Fibroblast of lung (primary cell): ENCODE measurements at regions not wholly inside any gene's neighbourhood (a gene's known extent, or its start where the extent isn't known, plus 50 kb on each side); places are given as distances from the start of the nearest gene placed in this dataset.

Source experiments
- DNase-seq, 2 donors: peaks; one replicate each; pipeline versions ENCODE4 v3.0.0 to v3.0.0-alpha.2; 2010; ENCODE audit warnings: low read depth in 2 of 2
- H2AFZ ChIP-seq: 2 replicates; pipeline ENCODE4 v1.5.1; 2012; ENCODE audit warnings: low read length, control low read depth, inconsistent platforms
- H3K27ac ChIP-seq: 2 replicates; pipeline ENCODE4 v1.5.1; 2011; ENCODE audit warnings: low read length, control low read depth; ENCODE audit not compliant: insufficient read depth
- H3K27me3 ChIP-seq: 2 replicates; pipeline ENCODE4 v1.5.1; 2011; ENCODE audit warnings: mild to moderate bottlenecking, low read length; ENCODE audit not compliant: control insufficient read depth, insufficient read depth
- H3K36me3 ChIP-seq: 2 replicates; pipeline ENCODE4 v1.5.1; 2011; ENCODE audit warnings: low read length; ENCODE audit not compliant: control insufficient read depth, insufficient read depth
- H3K4me1 ChIP-seq: 2 replicates; pipeline ENCODE4 v1.5.1; 2011; ENCODE audit warnings: low read length; ENCODE audit not compliant: control insufficient read depth, insufficient read depth; ENCODE audit errors: extremely low read depth
- H3K4me2 ChIP-seq: 2 replicates; pipeline ENCODE4 v1.5.1; 2011; ENCODE audit warnings: low read length, control low read depth; ENCODE audit not compliant: insufficient read depth; ENCODE audit errors: extremely low read depth
- H3K4me3 ChIP-seq, 4 experiments: fragments of 200-600 bp in 1 of 4; sonication (generic) in 1 of 4; replicated peaks in 1 of 4; 2 replicates each; pipeline ENCODE4 v1.5.1; 2011 to 2016; ENCODE audit warnings: low read length in 4 of 4, low read depth in 3 of 4, mild to moderate bottlenecking in 3 of 4, control low read depth in 2 of 4, inconsistent platforms in 1 of 4, mixed read lengths in 1 of 4; ENCODE audit not compliant: insufficient read depth in 1 of 4; ENCODE audit errors: control extremely low read depth in 1 of 4
- H3K79me2 ChIP-seq: 2 replicates; pipeline ENCODE4 v1.5.1; 2012; ENCODE audit warnings: mild to moderate bottlenecking, low read length, inconsistent platforms; ENCODE audit not compliant: control insufficient read depth, insufficient read depth
- H3K9ac ChIP-seq: 2 replicates; pipeline ENCODE4 v1.5.1; 2011; ENCODE audit warnings: mild to moderate bottlenecking, low read length, control low read depth; ENCODE audit not compliant: insufficient read depth
- H3K9me3 ChIP-seq: 2 replicates; pipeline ENCODE4 v1.5.1; 2012; ENCODE audit warnings: low read depth, low read length; ENCODE audit not compliant: control insufficient read depth, insufficient read depth
- H4K20me1 ChIP-seq: 2 replicates; pipeline ENCODE4 v1.5.1; 2011; ENCODE audit warnings: low read length; ENCODE audit not compliant: control insufficient read depth, insufficient read depth; ENCODE audit errors: extremely low read depth
- EZH2 ChIP-seq: IDR thresholded peaks from 2 replicates; pipeline ENCODE4 v1.5.1; 2012; ENCODE audit warnings: low read length, control low read depth, mild to moderate bottlenecking; ENCODE audit errors: missing control alignments
- TF ChIP-seq, protein P1 (sequence below), 2 donors: IDR thresholded peaks in 1 of 2; conservative IDR thresholded peaks in 1 of 2; 1 replicate in 1 of 2; 2 replicates in 1 of 2; pipeline ENCODE4 v1.5.1; 2011 to 2012; ENCODE audit warnings: low read length in 2 of 2, control low read depth in 1 of 2, inconsistent platforms in 1 of 2, low read depth in 1 of 2, mild to moderate bottlenecking in 1 of 2

DNA sequence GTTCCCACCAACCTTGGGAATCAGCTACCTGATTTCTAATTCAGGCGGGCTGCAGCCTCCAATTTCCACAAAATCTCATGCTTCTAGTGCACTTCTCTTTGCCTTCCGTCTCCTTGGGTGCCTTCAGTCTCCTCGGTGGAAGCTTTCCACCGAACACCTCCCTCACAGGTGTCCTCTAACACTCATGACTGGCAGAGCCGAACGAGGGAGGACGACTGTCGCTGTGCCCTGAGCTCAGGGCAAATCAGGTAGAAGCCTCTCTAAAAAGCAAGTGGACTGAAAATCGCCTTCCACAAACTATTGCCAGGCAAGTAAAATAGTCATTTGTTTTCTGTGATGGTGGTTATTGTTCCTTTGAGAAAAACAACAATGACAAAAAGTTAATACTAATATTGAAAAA is 176.1 kb upstream of the PPARGC1A start:
- H3K9ac ChIP-seq: no peak overlapping the region
- no peaks in the 10 kb centered on the region for H3K27me3 ChIP-seq
- no peak for TF ChIP-seq EZH2
- TF ChIP-seq, protein P1, sequence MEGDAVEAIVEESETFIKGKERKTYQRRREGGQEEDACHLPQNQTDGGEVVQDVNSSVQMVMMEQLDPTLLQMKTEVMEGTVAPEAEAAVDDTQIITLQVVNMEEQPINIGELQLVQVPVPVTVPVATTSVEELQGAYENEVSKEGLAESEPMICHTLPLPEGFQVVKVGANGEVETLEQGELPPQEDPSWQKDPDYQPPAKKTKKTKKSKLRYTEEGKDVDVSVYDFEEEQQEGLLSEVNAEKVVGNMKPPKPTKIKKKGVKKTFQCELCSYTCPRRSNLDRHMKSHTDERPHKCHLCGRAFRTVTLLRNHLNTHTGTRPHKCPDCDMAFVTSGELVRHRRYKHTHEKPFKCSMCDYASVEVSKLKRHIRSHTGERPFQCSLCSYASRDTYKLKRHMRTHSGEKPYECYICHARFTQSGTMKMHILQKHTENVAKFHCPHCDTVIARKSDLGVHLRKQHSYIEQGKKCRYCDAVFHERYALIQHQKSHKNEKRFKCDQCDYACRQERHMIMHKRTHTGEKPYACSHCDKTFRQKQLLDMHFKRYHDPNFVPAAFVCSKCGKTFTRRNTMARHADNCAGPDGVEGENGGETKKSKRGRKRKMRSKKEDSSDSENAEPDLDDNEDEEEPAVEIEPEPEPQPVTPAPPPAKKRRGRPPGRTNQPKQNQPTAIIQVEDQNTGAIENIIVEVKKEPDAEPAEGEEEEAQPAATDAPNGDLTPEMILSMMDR (conservative IDR thresholded peaks at IDR 0.05 in 1 of 2, IDR thresholded peaks at IDR 0.05 in 1 of 2; ENCODE audit: low read depth in 1 of 2, low read length in 2 of 2): no peak

GRCh38 chr4:24063731-24064130 is 173.9 kb upstream of the PPARGC1A start:
- no peak overlapping the region for H3K27ac ChIP-seq
- H3K9ac ChIP-seq: no peak overlapping the region
- H3K4me2 ChIP-seq: no peak overlapping the region
- H3K36me3 ChIP-seq: no peaks in the 10 kb centered on the region
- H3K4me1 ChIP-seq: no peaks in the 10 kb centered on the region
- no peaks in the 10 kb centered on the region for H3K9me3 ChIP-seq
- no peaks in the 10 kb centered on the region for H3K27me3 ChIP-seq
- H3K79me2 ChIP-seq: no peaks in the 10 kb centered on the region
- no peak overlapping the region for H3K4me3 ChIP-seq
- H4K20me1 ChIP-seq: no peaks in the 10 kb centered on the region
- DNase-seq: no peak
- TF ChIP-seq, protein P1 (conservative IDR thresholded peaks at IDR 0.05 in 1 of 2, IDR thresholded peaks at IDR 0.05 in 1 of 2; ENCODE audit: low read depth in 1 of 2, low read length in 2 of 2): no peak
- no peak for TF ChIP-seq EZH2
- H2AFZ ChIP-seq: no peak overlapping the region

More for the DNA sequence above, 176.1 kb upstream of the PPARGC1A start:
- H3K4me1 ChIP-seq: no peaks in the 10 kb centered on the region
- H3K4me3 ChIP-seq: no peak overlapping the region
- H2AFZ ChIP-seq: no peak overlapping the region
- H3K9me3 ChIP-seq: no peaks in the 10 kb centered on the region
- no peak for DNase-seq
- H3K27ac ChIP-seq: no peak overlapping the region
- H3K36me3 ChIP-seq: no peaks in the 10 kb centered on the region
- no peak overlapping the region for H3K4me2 ChIP-seq
- no peaks in the 10 kb centered on the region for H4K20me1 ChIP-seq
- H3K79me2 ChIP-seq: no peaks in the 10 kb centered on the region

GRCh38 chr4:24060932-24061331 is 171.1 kb upstream of the PPARGC1A start:
- no peaks in the 10 kb centered on the region for H3K27me3 ChIP-seq
- H3K79me2 ChIP-seq: no peaks in the 10 kb centered on the region
- no peak for DNase-seq
- no peaks in the 10 kb centered on the region for H3K9me3 ChIP-seq
- no peak overlapping the region for H3K27ac ChIP-seq
- H3K9ac ChIP-seq: no peak overlapping the region
- H3K4me3 ChIP-seq: no peak overlapping the region
- H4K20me1 ChIP-seq: no peaks in the 10 kb centered on the region
- H3K36me3 ChIP-seq: no peaks in the 10 kb centered on the region
- no peak overlapping the region for H3K4me2 ChIP-seq
- no peaks in the 10 kb centered on the region for H3K4me1 ChIP-seq
- H2AFZ ChIP-seq: no peak overlapping the region
- TF ChIP-seq, protein P1 (conservative IDR thresholded peaks at IDR 0.05 in 1 of 2, IDR thresholded peaks at IDR 0.05 in 1 of 2; ENCODE audit: low read depth in 1 of 2, low read length in 2 of 2): no peak
- TF ChIP-seq EZH2: no peak
